ENCODE measurements at regions not wholly inside any gene's neighbourhood (a gene's known extent, or its start where the extent isn't known, plus 50 kb on each side); places are given as distances from the start of the nearest gene placed in this dataset.

DNA sequence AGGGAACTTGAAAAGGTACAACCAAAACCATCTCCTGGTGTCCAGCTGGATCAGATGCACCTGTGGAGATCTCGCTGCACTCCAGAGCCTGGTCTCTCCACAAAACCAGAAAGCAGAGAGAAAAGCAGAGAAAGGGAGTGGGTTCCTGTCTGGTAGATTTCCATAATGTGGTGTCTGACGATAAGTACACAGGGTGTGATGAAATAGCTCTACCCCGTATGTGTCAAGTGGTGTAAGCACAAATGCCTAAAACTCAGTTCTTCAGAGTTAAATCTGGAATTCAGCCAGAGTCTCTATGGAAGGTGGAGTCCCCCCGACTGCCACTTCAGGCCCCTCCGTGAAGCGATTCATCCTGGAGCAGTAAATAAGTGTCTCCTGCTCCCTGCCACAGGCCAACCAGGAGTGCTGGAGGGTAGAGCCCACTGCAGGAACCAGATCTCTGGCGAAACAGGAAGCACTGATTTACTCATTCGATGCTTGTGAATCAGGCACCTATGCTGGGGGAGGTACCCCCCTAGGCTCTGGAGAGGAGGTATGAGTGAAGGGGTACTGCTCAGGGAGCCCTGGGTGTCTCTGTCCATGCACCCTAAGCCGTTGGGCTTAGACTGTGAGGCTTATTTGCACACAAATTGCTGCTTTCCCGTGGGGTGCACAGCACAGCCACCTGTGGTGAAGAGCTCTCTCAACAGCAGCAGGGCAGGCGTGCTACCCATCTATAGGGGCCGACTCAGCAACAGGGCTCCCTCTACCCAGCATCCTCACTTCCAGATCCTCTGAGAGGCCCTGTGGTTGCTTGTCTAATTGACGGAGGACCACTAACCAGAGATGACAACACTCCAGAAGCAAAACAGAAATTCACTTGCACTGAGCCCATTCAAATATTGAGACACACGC, 97.1 kb upstream of the MYOCD start:
- in situ Hi-C loops (cut with HindIII; ENCODE audit: low sequenced_read_pairs) = no loop called here

- in situ Hi-C loops (cut with HindIII; ENCODE audit: low sequenced_read_pairs) = no loop called here
Measured at GRCh38 chr17:12571606-12572005, 94.1 kb upstream of the MYOCD start.

GRCh38 chr17:12574525-12574924, 91.2 kb upstream of the MYOCD start:
- in situ Hi-C loops (cut with HindIII; ENCODE audit: low sequenced_read_pairs) = no loop called here

GRCh38 chr17:12575641-12576040, 90.0 kb upstream of the MYOCD start:
- in situ Hi-C loops (cut with HindIII; ENCODE audit: low sequenced_read_pairs) = no loop called here

DNA sequence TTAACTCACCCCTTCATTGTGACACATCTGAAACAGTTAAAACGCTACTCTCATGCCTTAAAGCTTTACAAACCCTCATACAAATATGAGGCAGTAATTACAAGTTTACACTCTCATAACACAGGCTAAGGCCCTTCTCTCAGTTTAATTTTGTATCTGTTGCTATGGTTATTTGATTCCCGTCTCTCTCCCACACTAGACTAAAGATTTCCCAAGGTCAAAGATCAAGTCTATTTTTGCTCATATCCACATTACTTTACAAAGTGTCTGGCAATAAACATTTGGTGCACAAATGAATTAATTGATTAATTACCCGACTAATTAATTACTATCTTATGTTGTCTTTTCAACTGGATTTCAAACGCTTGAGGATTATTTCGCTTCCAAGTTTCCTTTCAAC, 86.4 kb upstream of the MYOCD start:
- in situ Hi-C loops (cut with HindIII; ENCODE audit: low sequenced_read_pairs) = no loop called here

DNA sequence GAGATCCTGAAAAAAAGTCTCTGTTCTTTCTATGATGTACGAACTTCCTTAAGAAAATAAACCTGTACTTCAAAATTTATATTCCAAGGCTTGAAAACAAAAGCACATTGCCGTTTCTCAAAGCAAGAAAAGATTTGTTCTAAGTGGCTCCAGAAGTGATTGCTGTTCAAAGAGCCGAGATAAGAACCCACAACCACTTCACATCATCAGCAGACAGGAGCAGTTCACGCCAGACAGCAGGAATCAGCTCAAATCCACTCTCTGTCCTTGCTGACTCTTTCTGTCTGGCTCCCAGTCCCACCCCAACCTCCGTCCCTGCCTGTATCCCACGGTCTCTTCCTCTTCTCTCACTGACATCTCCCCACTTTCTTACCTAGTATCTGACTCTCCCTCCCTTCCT, 85.0 kb upstream of the MYOCD start:
- in situ Hi-C loops (cut with HindIII; ENCODE audit: low sequenced_read_pairs) = no loop called here

GRCh38 chr17:12584727-12585126, 81.0 kb upstream of the MYOCD start:
- in situ Hi-C loops (cut with HindIII; ENCODE audit: low sequenced_read_pairs) = no loop called here

GRCh38 chr17:12588531-12588930, 77.2 kb upstream of the MYOCD start:
- in situ Hi-C loops (cut with HindIII; ENCODE audit: low sequenced_read_pairs) = no loop called here

DNA sequence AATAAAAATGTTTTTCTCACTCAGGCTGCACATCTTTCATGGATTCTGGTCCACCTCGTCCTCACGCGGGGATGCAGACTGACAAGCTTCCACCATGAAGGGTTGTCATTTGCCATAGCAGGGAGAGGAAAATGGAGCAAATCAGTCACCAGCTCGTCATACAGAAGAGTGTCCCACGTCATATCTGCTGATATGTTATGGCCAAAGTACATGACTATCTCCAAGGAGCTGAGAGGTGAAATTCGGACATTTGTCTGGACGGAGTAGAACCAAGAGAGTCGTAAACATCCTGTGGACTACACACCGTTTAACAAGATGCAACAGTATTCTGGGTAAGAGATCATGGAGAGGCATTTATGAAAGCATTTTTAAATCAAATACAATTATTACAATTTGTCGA, 75.3 kb upstream of the MYOCD start:
- in situ Hi-C loops (cut with HindIII; ENCODE audit: low sequenced_read_pairs) = loop anchor here (10.0 kb wide), 1 partner anchor 56 kb away; no protein-coding TSS in a partner anchor

- in situ Hi-C loops (cut with HindIII; ENCODE audit: low sequenced_read_pairs) = loop anchor here (10.0 kb wide), 1 partner anchor 56 kb away; no protein-coding TSS in a partner anchor
Measured at GRCh38 chr17:12591021-12591735, 74.5 kb upstream of the MYOCD start.

GRCh38 chr17:12592941-12593340, 72.7 kb upstream of the MYOCD start:
- in situ Hi-C loops (cut with HindIII; ENCODE audit: low sequenced_read_pairs) = loop anchor here (10.0 kb wide), 1 partner anchor 58 kb away; no protein-coding TSS in a partner anchor

GRCh38 chr17:12596961-12597360, 68.7 kb upstream of the MYOCD start:
- in situ Hi-C loops (cut with HindIII; ENCODE audit: low sequenced_read_pairs) = loop anchor here (10.0 kb wide), 1 partner anchor 62 kb away; no protein-coding TSS in a partner anchor

DNA sequence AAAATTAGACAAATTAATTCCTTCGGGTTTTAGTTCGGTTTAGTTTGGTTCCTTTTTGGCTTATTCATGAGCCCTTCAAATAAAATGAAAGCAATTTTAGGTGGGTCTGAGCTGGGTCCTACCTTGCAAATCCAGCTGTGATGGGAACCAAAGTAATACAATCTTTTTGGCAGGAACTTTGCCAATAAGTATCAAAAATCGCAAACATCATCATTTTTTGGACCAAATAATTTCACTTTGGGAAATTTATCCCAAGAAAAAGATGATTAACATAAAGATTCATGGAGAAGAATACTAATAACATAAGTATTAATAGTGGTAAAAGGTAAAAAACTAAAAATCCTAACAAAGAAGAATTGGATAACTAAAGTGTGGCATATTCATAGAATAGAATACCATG, 67.8 kb upstream of the MYOCD start:
- in situ Hi-C loops (cut with HindIII; ENCODE audit: low sequenced_read_pairs) = loop anchor here (10.0 kb wide), 1 partner anchor 63 kb away; no protein-coding TSS in a partner anchor

DNA sequence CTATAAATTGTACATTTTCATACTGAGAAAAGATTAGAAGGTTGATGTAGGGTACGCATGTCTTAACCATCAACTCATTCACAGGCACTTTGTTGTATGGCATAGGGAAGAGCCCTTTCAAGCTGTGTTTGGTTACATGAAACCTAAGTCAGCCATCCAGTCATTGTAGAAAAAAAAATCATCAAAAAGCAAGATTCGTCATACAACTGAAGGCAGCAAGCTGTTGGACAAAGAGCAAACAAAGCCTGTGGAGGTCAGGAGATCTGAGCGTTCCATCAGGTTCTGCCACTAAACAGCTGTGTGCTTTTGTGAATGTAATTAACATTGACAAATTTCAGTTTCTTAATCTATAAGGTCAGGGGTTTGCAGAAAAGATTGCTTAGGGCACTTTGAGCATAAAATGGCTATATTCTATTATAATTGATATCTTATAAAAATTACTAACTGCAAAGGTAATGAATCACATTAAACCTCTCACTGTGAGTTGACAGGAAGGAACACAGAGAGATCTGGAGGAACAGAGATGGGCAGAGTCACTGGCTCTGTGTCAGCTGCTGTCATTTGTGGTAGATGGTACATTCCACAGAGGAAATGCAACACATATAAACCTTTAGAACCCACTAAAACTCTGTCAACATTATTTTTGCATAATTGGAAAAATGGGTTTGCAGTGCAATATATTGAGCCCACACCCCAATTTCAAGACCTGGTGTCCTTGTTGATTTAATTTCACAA, 66.3 kb upstream of the MYOCD start:
- in situ Hi-C loops (cut with HindIII; ENCODE audit: low sequenced_read_pairs) = loop anchor here (10.0 kb wide), 1 partner anchor 65 kb away; no protein-coding TSS in a partner anchor

- in situ Hi-C loops (cut with HindIII; ENCODE audit: low sequenced_read_pairs) = no loop called here
Measured at GRCh38 chr17:12600349-12600748, 65.3 kb upstream of the MYOCD start.

DNA sequence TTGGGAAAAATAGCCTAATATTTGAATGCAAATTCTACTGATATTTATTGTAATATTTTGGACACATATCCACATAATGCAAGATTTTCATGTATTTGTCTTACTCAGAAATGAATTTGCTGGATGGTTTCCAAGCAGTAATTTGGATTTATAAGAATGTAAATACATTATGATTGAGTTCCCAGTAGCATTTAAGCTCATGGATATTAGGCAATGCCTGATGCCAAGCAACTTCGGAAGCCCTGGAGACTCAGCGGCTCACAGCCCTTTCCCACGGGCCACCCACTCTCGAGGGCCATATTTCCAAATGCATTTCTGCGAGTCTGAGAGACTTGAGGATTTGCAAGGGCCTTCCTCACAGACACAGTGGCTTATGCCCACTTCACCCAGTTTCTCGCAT, 62.1 kb upstream of the MYOCD start:
- in situ Hi-C loops (cut with HindIII; ENCODE audit: low sequenced_read_pairs) = no loop called here

GRCh38 chr17:12605222-12605621, 60.5 kb upstream of the MYOCD start:
- in situ Hi-C loops (cut with HindIII; ENCODE audit: low sequenced_read_pairs) = no loop called here

GRCh38 chr17:12613566-12613965, 52.1 kb upstream of the MYOCD start:
- in situ Hi-C loops (cut with HindIII; ENCODE audit: low sequenced_read_pairs) = no loop called here
